A673 (cell line): ENCODE measurements at regions not wholly inside any gene's neighbourhood (a gene's known extent, or its start where the extent isn't known, plus 50 kb on each side); places are given as distances from the start of the nearest gene placed in this dataset.

ENCODE experiments used
- CTCF ChIP-seq: fragments of 300-800, 200-600 bp; sonication (generic); conservative IDR thresholded peaks from 2 replicates; pipeline ENCODE4 v1.5.1; 2017; ENCODE audit warnings: low read depth, mild to moderate bottlenecking, antibody characterized with exemption, low read length, moderate library complexity, mixed read lengths
- EZH2 ChIP-seq: fragments of 200-600 bp; sonication (generic); IDR thresholded peaks from 2 replicates; pipeline ENCODE4 v1.6.1; 2017; ENCODE audit warnings: borderline replicate concordance, low read depth, mild to moderate bottlenecking, mixed read lengths, antibody characterized with exemption, low read length; ENCODE audit not compliant: poor library complexity, severe bottlenecking

GRCh38 chr10:1881636-1882035 lies 144.3 kb upstream of the ADARB2 start:
- TF ChIP-seq CTCF (no peak), EZH2 (no peak)
